Fibroblast of gingiva (primary cell): ENCODE measurements at regions not wholly inside any gene's neighbourhood (a gene's known extent, or its start where the extent isn't known, plus 50 kb on each side); places are given as distances from the start of the nearest gene placed in this dataset.
"Not testable (repeated sequence)": the region's sequence is repeated elsewhere in the genome, so short reads cannot be mapped to it uniquely, and the experiment has no call there.

Experiments used
- DNase-seq: peaks from one replicate; pipeline ENCODE4 v3.0.0-alpha.2; 2011; ENCODE audit warnings: low read depth

DNA sequence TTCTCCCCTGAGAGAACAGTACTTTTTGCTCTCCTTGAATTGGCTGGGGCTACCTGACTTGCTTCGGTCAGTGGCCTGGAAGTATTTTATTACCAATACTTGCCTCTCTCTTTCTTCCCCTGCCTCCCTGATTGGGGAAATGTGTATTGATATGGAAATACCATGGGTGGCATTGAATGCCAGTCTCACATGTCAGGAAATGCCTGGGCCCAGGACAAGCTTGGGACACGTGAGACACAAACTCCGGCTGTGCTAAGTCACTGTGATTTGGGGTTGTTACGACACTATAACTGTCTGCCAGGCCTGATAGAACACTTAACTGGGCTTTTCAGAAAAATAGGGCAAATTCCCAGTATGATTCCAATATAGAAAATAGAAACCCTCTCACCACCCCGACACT is 238.3 kb downstream of the GADD45G start:
- DNase-seq: no peak

- no peak for DNase-seq
Measured at GRCh38 chr9:89843591-89843990, 238.8 kb downstream of the GADD45G start.

- DNase-seq: no peak
Measured at GRCh38 chr9:89844075-89844474, 239.3 kb downstream of the GADD45G start.

DNA sequence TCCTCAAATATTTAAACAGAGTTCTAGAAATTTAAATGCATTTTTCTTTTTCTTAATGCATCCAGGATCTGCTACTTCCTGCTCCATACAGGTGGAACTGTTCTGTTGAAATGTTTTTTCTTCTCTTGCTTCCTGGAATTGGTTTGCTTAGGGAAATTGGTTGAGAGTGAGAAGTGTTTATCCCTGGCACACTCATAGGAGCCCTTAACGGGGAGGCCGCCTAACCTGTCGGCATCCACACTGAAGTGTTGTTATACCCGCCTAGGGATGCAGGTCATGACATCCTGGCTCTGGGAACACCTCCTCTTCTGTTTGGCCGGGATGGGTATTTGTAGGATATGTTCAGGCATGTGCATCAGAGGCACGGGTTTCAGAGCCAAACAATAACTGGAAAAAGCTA is 239.7 kb downstream of the GADD45G start:
- DNase-seq: no peak

DNA sequence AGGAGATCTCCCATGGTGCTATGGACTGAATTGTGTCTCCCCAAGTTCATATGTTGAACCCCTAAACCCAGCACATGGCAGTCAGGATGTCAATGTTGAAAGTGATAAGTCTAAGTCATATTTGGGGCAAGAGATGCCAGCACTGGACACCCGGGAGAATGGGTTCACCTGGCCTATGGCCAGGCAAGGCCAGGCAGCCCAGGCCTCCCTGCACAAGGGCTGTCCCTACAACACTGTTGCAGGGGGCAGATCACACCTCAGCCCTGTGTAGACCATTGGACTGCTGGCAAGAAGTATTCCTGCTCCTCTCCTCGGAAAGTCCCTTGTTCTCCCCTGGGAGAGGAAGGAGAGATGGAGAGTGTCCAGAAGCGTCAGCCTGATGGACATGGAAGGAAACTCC is 240.5 kb downstream of the GADD45G start:
- DNase-seq: no peak

DNA sequence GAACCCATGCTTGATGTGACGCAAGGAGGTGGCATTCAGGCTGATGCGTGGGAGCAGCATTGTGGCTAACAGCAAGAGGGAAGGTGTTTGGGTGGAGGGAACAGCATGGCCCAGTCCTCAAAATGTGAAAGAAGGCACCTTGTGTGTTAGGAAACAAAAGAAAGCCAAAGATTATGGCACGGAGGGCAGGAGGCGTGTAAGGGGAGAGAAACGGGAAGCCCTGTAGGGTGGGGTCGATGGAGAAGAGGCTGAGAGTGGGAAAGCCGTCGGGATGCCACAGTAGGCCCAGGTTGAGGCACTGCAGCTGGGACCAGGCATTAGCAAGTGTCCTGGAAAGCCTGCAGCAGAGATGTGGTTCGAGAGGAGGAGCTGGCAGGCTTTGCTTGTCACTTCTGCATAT is 241.1 kb downstream of the GADD45G start:
- no peak for DNase-seq

GRCh38 chr9:89848060-89849040 is 243.5 kb downstream of the GADD45G start:
- no peak for DNase-seq

DNA sequence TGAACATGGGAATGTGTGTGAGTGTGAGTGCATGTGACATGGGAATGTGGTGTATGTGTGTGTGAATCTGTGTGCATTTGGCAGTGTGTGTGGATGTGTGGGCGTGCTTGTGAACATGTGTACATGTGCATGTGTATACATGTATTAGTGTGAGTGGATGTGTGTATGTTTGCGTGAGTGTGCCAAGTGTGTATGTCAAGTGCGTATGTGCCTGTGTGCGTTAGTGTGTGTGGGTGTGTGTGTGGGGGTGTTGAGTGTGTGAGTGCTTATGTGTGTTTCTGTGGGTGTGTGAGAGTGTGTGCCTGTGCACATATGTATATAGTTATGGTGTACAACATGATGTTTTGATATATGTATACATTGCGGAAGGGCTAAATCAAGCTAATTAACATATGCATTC is 244.3 kb downstream of the GADD45G start:
- DNase-seq: no peak

DNA sequence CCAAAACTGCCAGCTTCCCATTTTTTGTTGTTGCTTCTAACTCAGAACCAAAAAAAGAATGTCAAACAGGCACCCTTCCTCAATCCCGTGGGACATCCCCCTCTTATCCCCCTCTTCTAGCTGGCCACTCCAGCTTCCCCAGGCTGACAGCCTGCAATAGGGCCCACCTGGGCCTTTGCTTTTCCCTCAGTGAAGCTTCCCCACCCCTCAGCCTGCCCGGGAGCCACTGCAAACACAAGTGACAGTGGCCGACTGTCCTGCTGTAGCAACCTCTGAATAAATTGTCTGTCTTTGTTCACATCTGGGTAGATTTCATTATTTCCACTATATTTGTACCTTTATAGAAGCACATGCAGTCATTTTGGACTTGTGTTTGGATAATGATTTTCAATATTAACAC is 245.3 kb downstream of the GADD45G start:
- DNase-seq: no peak

GRCh38 chr9:89850631-89851325 is 246.0 kb downstream of the GADD45G start:
- peak; percentile 12 for DNase-seq

GRCh38 chr9:89853161-89853560 is 248.3 kb downstream of the GADD45G start:
- no peak for DNase-seq

DNA sequence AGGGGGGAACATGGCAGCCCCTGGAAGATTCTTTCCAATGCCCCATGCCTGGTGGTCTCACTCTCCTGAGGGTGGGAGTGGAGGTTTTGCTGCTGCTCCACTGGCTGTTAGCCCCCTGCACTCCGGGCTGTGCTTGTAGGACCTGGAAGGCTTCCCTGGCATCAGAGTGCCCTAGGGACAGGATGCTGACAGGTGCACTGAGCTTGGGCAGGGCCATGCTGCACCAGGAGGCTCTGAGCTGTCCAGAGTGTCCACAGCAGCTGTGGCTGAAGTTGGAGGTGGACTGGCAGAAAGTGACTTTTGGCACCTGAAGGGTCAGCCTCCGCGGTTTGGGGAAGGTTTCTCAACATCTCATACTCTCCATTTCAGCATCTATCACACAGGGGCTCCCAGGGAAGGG is 249.1 kb downstream of the GADD45G start:
- no peak for DNase-seq

DNA sequence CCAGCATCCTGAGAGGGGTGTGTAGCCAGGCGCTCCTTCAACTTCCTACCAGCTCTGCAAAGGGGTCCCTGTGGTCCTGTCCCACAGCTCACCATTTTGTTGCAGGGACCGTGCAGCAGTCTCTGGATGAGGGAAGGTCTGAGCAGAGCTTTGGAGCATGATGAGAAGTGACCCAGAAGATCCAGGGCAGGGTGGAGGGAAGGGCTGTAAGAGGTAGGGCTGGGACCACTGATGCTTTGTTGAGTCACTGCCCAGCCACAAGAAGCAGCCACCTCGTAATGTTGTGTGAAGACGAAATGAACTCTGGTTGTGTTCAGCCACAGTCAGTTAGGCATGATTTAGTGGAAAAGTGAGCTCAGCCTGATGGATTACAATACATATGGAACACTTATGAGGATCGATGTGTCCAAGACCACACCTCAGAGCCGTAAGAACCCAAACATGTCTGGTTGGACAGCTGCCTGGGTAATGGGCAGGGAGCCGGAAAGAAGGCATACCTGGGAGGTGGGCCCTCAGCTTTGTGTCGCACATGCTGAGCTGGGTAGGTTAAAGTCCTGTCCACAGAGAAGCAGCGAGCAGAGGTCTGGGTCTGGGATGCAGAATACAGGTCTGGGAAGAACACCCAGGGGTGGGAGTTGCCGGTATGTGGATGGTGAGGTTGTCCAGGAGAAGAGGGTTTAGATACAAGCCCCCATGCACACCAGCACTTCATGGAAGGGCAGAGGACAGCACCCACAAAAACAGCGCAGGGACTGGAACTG is 250.1 kb downstream of the GADD45G start:
- no peak for DNase-seq

DNA sequence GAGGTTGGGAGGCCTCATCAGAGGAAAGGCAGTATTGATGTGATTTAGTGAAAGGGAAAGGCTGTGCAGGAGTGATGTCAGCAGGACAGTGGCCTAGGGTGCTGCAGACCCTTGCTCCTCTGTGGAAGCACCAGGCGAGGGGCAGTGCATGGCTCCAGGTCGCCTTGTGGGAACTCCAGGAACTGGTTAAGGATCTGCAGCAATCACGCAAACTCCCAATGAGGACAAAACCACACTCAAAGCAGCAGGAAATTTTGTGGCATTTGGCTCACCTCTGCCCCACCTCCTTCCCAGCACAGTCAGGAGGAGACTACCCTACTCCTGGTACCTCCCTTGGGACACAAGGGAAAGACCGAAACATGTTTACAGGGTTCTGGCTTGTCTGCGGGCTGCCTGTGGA is 251.5 kb downstream of the GADD45G start:
- not testable (repeated sequence) for DNase-seq

DNA sequence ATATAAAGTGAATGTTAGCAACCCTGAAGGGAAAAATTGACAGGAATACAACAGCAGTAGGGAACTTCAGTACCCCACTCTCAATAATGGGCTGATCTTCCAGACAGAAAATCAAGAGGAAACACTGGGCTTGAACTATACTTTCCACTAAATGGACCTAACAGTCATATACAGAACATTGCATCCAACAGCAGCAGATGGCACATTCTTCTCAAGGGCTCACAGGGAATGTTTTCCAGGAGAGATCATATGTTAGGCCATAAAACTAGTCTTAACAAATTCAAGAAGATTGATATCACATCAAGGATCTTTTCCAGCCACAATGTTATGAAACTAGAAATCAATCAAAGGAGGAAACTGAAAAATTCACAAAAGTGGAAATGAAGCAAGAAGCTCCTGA is 252.1 kb downstream of the GADD45G start:
- DNase-seq: not testable (repeated sequence)

DNA sequence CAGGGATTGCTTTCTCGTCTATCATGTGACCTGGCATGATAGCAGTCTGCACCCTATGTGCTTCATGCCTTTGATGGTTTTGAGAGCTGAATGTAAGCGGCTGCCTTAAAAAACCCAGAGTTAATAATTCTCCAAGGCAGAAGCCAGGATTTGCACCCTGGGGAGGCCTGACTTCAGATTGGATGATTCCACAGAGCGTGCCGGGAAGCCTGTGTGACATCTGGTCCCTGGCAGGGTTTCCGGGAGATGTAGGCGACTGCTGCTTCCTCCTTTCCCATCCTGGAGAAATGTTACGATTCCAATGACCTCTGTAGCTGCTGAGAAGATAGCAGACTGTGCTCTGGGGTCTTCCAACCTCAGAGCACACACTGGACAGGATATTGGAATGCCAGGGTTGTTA is 255.0 kb downstream of the GADD45G start:
- DNase-seq: not testable (repeated sequence)

- DNase-seq: not testable (repeated sequence)
Measured at GRCh38 chr9:89861371-89861770, 256.6 kb downstream of the GADD45G start.

DNA sequence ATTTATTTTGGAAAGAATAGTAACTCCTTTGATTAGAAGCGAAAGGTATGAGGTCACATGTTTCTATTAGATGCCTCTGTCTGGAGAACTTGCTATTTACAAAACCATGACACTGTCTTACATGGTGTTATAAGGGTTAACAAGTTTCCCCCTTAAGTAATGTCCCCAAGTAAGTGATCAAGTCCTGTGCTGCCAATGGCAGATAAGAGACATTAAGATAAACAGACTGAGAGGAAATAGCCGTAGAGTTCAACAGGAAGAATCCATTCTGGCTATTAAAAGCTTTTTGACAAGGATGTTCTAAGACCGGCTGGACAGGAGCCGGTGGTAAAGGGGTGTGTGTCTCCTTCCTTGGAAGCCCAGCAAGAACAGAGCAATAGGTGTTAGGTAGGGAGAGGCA is 257.5 kb downstream of the GADD45G start:
- DNase-seq: no peak

GRCh38 chr9:89863141-89863540 is 258.3 kb downstream of the GADD45G start:
- no peak for DNase-seq

DNA sequence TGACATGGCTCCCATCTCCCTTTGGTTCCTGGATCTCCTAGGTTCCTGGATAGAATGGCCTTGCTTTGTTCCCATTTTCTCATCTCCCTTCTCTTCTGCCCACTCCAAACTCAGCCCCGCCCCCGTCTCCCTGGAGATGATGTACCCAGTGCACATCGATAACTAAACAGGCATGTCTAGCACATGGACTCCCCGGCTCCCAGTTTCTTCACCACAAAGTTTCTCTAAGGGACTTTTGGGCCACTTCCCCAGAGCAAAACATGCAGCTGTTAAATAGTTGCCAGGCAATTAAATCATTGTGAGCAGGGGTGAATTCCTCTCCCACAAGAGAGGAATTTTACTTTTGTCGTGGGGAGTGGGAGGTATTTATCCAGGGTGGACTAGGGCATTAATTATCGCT is 259.0 kb downstream of the GADD45G start:
- DNase-seq: no peak

DNA sequence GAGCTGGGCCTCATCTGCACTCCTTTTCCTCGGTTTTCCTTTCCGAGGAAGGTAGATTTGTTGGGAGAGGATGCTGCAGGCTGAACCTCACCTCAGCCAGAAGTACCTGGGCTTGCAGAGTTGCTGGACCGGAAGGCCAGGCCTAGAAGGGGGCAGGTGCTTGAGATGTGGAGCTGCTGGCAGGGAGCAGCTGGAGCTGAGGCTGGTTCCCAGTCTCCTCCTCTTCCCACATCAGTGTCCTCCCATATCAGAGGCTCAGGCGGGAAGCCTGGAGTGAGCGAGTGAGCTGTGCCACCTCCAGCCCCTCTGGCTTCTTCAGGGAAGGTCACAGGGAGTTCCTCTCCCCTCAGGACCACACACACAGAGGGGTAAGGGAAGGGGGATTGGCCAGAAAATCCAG is 259.4 kb downstream of the GADD45G start:
- no peak for DNase-seq

DNA sequence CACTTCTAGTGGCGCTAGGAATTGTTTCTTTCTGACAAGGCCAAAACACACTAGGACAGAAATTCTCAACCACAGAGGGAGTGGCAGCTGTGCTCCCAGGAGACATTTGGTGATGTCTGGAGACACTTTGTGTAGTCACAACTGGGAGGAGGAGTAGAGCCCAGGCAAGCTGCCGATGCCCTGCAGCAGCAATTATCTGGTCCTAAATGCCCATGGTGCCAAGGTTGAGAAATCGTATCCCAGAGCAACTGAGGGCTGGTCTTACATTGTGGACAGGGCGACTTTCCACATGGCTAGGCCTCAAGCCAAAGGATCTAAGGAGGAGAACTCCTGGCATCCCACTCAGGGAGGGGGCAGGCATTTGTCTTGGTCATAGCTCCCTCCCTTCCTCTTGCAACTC is 259.9 kb downstream of the GADD45G start:
- DNase-seq: peak; percentile 7

DNA sequence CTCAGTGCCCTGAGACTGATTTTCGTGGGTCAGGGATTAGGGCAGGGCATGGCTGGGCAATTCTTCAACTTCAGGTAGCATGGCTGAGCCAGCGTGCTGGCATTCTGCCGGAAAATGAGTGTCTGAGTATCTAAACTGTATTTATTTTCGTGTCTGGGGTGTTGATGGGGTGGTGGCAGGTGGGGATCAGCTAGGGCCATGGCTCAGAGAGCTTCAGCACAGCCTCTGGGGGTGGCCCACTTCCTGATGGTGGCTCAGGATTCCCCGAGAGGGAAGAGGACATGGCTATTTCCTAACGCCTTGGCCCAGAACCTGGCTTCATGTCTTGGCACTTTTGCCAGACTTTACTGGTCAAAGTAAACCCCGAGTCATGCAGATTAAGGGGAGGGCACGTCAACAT is 260.5 kb downstream of the GADD45G start:
- DNase-seq: no peak
